Suprapubic skin (tissue), 4 donors: ENCODE measurements at regions not wholly inside any gene's neighbourhood (a gene's known extent, or its start where the extent isn't known, plus 50 kb on each side); places are given as distances from the start of the nearest gene placed in this dataset.
A peak's percentile ranks its signal among the peaks of the same experiment; 100 is the strongest.

ENCODE experiments used
- DNase-seq, 2 donors: peaks; one replicate each; pipeline ENCODE4 v3.0.0-alpha.2; 2019; ENCODE audit warnings: low spot score in 2 of 2
- H3K27ac ChIP-seq: fragments of 200-600 bp; sonication (generic); one replicate; pipeline ENCODE4 v1.5.1; 2019
- H3K27me3 ChIP-seq: fragments of 200-600 bp; sonication (generic); one replicate; pipeline ENCODE4 v1.5.1; 2019
- H3K36me3 ChIP-seq: fragments of 200-600 bp; sonication (generic); one replicate; pipeline ENCODE4 v1.5.1; 2019
- H3K4me1 ChIP-seq: fragments of 200-600 bp; sonication (generic); one replicate; pipeline ENCODE4 v1.5.1; 2019
- H3K4me3 ChIP-seq: fragments of 200-600 bp; sonication (generic); one replicate; pipeline ENCODE4 v1.5.1; 2019; ENCODE audit warnings: mild to moderate bottlenecking
- H3K9me3 ChIP-seq: fragments of 200-600 bp; sonication (generic); one replicate; pipeline ENCODE4 v1.5.1; 2019
- EP300 ChIP-seq: sonication (generic); formaldehyde crosslinking; IDR thresholded peaks from one replicate; pipeline ENCODE4 v1.6.1; 2017; ENCODE audit warnings: antibody characterized with exemption
- POLR2A ChIP-seq, 2 donors: fragments of 450-650 bp; IDR thresholded peaks; one replicate each; pipeline ENCODE4 v1.6.1; 2017; ENCODE audit warnings: antibody characterized with exemption in 2 of 2, mild to moderate bottlenecking in 2 of 2, moderate library complexity in 2 of 2
- POLR2AphosphoS5 ChIP-seq, 3 donors: sonication (generic); formaldehyde crosslinking; IDR thresholded peaks; one replicate each; pipeline ENCODE4 v1.6.1; 2017; ENCODE audit warnings: antibody characterized with exemption in 3 of 3
- WGBS: methylation state at CpG from one replicate; pipeline ENCODE4 v1.1.5; 2018; 5-methylcytosine and 5-hydroxymethylcytosine counted together
- TF ChIP-seq, protein P1 (sequence below), 2 donors: fragments of 200-600 bp in 1 of 2; fragments of 450-650 bp in 1 of 2; sonication (generic) in 1 of 2; IDR thresholded peaks; one replicate each; pipeline ENCODE4 v1.5.1; 2016 to 2019; ENCODE audit warnings: antibody characterized with exemption in 2 of 2, mild to moderate bottlenecking in 1 of 2, moderate library complexity in 1 of 2

DNA sequence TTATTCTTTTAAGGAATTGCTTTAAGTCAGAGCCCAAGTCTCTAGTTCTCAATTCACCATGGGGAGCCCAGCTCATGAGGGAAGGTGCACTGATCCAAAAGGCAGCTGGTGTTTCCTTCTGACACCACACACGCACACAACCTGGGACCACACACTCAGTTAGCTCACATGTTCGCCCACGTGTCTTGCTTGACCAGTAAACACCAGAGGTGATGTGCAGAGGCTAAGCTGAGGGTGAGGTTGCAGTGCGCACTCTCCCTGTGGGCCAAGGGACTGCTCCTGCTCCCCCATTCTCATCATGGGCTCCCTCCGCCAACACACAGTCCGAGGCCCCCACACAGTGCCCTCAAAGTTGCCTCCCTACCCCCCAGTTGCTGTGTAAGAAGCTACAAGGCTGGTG is 70.8 kb upstream of the BZW1 start:
- H3K4me1 ChIP-seq: peaks cover 40% of the 10 kb centered on the region
- TF ChIP-seq, protein P1, sequence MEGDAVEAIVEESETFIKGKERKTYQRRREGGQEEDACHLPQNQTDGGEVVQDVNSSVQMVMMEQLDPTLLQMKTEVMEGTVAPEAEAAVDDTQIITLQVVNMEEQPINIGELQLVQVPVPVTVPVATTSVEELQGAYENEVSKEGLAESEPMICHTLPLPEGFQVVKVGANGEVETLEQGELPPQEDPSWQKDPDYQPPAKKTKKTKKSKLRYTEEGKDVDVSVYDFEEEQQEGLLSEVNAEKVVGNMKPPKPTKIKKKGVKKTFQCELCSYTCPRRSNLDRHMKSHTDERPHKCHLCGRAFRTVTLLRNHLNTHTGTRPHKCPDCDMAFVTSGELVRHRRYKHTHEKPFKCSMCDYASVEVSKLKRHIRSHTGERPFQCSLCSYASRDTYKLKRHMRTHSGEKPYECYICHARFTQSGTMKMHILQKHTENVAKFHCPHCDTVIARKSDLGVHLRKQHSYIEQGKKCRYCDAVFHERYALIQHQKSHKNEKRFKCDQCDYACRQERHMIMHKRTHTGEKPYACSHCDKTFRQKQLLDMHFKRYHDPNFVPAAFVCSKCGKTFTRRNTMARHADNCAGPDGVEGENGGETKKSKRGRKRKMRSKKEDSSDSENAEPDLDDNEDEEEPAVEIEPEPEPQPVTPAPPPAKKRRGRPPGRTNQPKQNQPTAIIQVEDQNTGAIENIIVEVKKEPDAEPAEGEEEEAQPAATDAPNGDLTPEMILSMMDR (IDR thresholded peaks at IDR 0.05): no peak
- TF ChIP-seq EP300 (no peak), POLR2AphosphoS5 (IDR thresholded peaks at IDR 0.05) (no peak), POLR2A (IDR thresholded peaks at IDR 0.05) (no peak)
- no peak overlapping the region for H3K4me3 ChIP-seq
- 90% methylated on average over 6 of the region's 6 CpGs for WGBS
- H3K36me3 ChIP-seq: no peaks in the 10 kb centered on the region
- DNase-seq: no peak
- no peaks in the 10 kb centered on the region for H3K27me3 ChIP-seq
- no peaks in the 10 kb centered on the region for H3K9me3 ChIP-seq
- peak overlapping the region; percentile 74 for H3K27ac ChIP-seq

DNA sequence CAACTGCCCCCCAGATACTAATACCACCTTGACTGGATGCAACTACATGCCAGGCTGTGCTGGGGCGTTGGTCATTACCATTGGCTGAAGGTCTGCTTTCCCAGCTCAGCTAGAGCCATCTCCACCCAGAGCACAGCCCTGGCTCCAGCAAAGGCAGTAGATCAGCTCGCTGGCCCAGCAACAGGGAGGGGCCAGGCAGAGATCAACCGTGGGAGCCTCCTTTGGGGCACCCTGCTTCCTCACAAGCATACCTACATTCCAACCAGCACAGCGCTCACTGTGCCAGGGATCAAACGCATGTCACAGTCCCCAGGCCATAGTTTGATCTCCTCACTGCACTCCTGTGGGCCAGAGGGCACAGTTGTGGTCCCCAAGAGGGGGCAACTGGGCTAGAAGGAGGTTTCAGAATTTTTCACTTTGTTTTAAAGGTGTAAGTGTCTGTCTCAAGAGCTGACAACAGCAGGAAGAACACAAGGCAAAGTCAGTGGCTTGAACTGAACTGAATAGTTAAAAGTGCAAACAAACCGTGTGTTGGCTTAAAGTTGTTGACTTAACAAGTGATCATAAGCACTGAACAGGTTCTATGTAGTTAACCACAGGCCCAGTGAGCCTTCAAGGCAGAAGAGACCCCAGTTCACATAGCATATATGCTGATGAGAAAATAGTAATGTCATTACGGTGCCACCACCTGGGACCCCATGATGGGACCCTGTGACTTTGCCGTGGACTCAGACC is 70.1 kb upstream of the BZW1 start:
- peaks cover 40% of the 10 kb centered on the region for H3K4me1 ChIP-seq
- no peaks in the 10 kb centered on the region for H3K36me3 ChIP-seq
- H3K27me3 ChIP-seq: no peaks in the 10 kb centered on the region
- H3K27ac ChIP-seq: peak overlapping the region; percentile 74
- WGBS: 57% methylated on average over 8 of the region's 8 CpGs
- H3K4me3 ChIP-seq: no peak overlapping the region
- DNase-seq: no peak
- no peaks in the 10 kb centered on the region for H3K9me3 ChIP-seq
- TF ChIP-seq POLR2A (IDR thresholded peaks at IDR 0.05) (no peak), POLR2AphosphoS5 (IDR thresholded peaks at IDR 0.05) (no peak), EP300 (no peak)
- TF ChIP-seq, protein P1 (IDR thresholded peaks at IDR 0.05): no peak

DNA sequence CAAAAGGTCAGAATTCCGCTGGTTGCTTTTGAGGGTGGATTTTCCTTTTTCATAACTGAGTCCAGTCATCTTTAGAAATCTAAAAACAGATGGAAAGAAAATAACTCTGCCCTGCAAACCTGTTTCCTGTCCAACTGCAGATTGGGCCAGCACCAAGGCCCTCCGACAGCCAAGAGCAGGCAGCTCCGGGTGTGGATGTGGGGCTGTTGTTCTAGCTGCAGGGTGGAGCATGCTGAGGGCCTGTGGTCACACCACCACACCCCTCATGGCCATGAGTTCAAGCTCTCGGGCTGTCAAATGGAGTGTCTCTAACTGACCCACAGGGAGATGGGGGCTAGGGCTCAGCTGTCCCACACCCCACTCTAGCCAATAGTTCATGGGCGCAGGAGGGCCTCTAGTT is 69.3 kb upstream of the BZW1 start:
- no peak for TF ChIP-seq EP300
- TF ChIP-seq POLR2A (IDR thresholded peaks at IDR 0.05): no peak
- TF ChIP-seq, protein P1 (IDR thresholded peaks at IDR 0.05): no peak
- TF ChIP-seq POLR2AphosphoS5 (IDR thresholded peaks at IDR 0.05): no peak
- 48% methylated on average over 5 of the region's 5 CpGs for WGBS
- Histone ChIP-seq H3K9me3 (no peaks in the 10 kb centered on the region), H3K27me3 (no peaks in the 10 kb centered on the region), H3K4me3 (no peak overlapping the region), H3K27ac (peak overlapping the region; percentile 74), H3K36me3 (no peaks in the 10 kb centered on the region), H3K4me1 (peaks cover 37% of the 10 kb centered on the region)
- peak; percentile 77 to 84 for DNase-seq

DNA sequence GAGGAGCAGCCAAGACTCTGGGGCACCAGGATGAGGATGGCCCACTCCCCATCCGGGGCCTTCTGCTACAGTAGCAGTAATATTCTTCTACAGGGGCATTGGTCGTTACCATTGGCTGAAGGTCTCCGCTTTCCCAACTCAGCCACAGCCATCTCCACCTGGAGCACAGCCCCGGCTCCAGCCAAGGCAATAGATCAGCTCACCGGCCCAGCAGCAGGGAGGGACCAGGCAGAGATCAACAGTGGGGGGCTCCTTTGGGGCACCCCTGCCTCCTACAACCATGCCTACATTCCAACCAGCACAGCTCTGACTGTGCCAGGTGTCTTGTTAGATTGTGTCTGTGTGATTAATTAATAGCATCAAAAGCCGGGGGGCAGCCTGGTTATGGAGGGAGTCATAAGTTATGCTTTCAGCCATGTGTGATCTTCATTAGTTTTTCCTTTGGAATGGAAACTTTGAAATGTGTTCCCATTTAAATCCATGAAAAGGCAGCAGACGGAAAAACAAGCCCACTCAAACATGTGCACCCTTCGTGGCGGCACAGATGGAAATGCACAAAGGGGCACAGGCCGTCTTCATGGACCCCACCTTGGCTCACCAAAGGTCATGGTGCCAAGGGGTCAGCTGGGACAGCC is 68.6 kb upstream of the BZW1 start:
- Histone ChIP-seq H3K27ac (peak overlapping the region; percentile 74), H3K4me3 (no peak overlapping the region), H3K4me1 (peaks cover 37% of the 10 kb centered on the region), H3K36me3 (no peaks in the 10 kb centered on the region), H3K27me3 (no peaks in the 10 kb centered on the region), H3K9me3 (no peaks in the 10 kb centered on the region)
- WGBS: 67% methylated on average over 10 of the region's 10 CpGs
- DNase-seq: no peak
- TF ChIP-seq POLR2A (IDR thresholded peaks at IDR 0.05) (no peak), POLR2AphosphoS5 (IDR thresholded peaks at IDR 0.05) (no peak), EP300 (no peak)
- TF ChIP-seq, protein P1 (IDR thresholded peaks at IDR 0.05): no peak

DNA sequence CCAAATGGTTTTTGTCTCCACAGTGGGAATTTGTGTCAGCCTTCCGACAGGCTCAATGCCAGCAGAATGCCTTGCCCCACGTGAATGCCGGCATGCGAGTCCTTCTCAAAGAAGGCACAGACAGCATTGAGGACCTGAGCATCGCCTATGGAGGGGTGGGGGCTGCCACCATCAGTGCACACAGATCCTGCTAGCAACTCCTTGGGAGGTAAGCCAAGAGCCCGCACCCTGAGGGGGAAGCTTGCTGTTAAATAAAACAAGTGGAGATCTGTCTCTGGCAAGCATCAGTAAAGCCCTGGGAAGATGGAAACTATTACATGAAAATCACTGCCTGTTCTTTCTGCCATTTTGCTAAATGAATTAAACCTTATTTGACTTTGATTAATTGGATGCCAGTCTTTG is 67.5 kb upstream of the BZW1 start:
- DNase-seq: no peak
- TF ChIP-seq POLR2A (IDR thresholded peaks at IDR 0.05) (no peak), POLR2AphosphoS5 (IDR thresholded peaks at IDR 0.05) (no peak)
- TF ChIP-seq, protein P1 (IDR thresholded peaks at IDR 0.05): no peak
- Histone ChIP-seq H3K36me3 (no peaks in the 10 kb centered on the region), H3K27me3 (no peaks in the 10 kb centered on the region), H3K4me3 (no peak overlapping the region), H3K27ac (no peak overlapping the region), H3K4me1 (peaks cover 37% of the 10 kb centered on the region), H3K9me3 (no peaks in the 10 kb centered on the region)
- WGBS: 22% methylated on average over 6 of the region's 6 CpGs
